Iris pigment epithelial cell (primary cell): ENCODE measurements at regions not wholly inside any gene's neighbourhood (a gene's known extent, or its start where the extent isn't known, plus 50 kb on each side); places are given as distances from the start of the nearest gene placed in this dataset.

ENCODE experiments used
- DNase-seq: peaks from one replicate; pipeline ENCODE4 v3.0.0-alpha.2; 2011; ENCODE audit warnings: low read depth

- no peak for DNase-seq
Measured at GRCh38 chr1:5750186-5751162, 241.8 kb downstream of the NPHP4 start.

DNA sequence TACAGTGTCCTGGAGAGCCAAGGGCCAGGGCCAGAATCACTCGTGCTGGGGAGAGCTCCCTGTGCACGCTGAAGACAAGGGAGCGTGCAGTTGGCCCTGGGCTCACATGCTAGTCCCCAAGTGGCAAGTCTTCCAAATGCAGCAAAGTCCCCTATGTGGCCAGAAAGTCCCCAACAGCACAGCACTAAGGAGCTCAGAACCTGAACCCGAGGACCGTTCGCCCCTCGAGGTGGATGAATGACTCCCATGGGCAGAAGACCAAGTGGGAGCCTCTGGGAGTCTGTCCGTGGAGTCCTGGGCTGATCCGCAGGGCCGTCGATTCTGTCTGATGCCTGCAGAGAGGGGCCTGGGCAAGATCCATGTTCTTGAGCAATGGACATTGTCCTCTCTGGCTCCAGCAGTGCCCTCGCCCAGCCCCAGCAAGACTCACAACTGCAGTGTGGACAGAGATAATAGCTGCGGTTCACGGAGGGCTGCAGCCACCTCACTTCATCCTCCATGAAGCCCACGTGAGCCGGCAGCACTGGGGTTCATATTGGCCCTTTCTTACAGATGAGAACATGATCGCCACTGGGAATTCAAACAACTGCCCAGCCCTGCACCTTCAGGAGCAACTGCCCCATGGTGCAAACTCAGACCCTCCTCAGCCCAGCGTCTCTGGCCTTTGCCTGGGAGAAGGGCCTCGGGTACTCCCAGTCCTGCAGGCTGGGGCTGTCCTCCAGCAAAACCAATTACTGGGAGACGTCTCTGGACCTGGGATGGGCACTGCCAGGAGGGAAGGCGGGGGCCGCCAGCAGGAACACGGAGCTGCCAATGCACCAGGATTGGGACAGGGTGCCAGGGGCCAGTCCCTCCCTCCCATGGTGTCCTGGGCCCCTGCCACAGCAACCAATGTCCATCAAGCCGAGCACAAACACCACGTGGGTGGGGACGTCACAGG, 243.7 kb downstream of the NPHP4 start:
- DNase-seq: no peak

DNA sequence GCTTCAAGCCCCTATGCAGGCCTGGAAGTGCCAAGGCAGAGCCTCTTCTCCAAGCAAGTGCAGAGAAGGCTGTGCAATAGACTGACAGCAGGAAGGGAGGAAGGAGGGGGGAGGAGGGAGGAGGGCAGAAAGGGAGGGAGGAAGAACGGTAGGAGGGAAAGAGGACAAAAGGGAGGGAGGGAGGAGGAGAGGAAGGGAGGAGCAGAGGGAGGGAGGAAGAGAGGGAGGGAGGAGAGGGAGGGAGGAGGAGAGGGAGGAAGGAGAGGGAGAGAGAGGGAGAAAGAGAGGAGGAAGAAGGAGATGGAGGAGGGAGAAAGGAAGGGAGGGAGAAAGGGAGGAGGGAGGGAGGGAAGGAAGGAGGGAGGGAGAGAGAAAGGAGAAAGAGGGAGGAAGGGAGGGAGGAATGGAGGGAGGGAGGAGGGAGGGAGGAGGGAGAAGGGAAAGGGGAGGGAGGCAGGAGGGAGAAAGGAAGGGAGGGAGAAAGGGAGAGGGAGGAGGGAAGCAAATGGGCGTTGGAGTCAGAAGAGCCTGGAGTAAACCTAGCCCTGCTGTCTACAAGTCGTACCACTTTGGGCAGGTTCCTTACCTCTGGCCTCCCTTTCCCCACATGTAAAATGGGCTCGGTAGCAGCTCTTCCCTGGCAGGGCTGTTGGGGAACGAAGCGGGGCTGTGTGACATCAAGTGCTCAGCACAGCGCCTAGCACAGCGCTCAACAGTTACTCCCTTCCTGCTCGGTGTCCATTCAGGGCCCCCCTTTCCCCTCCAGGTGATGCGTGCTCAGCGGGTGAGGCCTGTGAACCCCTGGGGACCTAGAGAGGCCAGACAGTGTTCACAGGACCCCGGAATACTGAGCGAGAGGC, 244.6 kb downstream of the NPHP4 start:
- no peak for DNase-seq

- DNase-seq: no peak
Measured at GRCh38 chr1:5746611-5747425, 245.4 kb downstream of the NPHP4 start.

DNA sequence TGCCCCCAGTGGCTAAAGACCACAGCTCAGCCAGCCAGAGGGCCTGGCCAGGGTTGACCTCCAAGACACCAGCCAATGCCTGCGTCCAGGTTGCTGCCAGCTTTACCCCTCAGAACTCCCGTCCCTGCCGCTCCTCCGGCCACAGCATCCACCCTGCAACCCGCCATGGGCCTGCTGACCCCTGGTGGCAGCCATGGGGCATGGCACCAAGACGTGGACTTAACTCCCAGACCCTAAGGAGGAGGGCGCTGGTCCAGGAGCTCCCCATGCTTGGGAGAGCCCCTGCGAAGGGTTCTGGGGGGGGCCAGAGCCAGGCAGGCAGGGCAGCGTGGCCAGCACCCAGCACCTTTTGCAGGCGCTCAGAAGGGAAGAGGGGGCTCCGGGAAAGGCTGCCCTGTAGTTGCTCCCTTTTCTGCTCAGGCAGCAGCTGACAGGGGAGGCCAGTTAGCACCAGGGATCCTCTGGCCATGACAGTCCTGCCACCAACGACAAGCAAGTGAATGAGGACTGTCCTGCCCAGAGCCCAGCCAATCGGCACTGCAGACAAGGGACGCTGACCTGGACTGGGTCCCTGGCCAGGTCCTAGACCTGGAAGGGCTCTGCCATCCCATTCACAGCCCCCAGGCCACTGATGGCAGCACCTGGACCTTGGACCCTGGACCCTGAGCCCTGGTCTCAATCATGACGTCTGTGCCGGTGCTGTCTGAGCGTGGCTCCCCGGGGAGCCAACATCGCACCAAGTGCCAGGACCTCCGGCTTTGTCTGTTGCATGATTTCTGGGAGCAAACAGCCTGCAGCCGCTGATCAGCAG, 246.2 kb downstream of the NPHP4 start:
- DNase-seq: peak; percentile 59

DNA sequence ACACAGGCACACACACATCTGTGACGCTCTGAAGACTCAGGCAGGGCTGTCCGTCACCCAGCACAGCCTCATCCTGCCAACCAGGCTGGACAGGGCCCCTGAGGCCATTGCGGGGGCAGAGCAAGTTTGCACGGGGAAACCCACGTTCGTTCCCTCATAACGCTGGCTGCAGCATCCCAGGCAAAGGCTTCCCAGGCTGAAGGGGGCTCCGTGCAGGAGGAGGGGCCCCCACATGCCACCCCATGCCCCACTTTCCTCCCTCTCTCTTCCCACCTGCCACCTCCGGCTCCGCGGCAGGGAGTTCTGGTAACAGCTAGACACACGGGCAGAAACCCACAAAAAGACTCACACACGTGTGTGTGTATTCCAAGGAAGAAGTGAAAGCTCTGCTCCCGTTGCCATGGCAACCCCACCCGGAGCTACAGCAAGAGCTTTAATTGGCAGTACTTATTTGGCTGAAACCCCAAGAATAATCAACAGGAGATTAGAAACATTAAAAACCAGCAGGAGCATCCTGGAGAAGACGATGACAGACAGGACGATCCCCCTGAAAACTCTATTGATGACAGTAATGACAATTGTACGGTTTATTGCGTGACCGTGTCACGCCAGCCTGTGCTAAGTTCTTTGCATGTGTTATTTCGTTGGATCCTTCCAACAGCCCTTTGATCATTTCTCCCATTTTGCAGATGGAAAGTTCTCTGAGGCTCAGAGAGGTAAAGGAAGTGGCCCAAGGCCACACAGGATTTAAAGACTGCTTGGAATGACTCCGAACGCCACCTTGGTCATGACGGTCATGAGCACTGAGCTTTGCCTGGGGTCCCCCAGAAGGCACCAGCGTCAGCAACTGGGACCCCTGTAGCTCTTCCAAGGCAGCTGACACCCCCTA, 247.1 kb downstream of the NPHP4 start:
- DNase-seq: no peak

- DNase-seq: no peak
Measured at GRCh38 chr1:5744341-5744740, 247.9 kb downstream of the NPHP4 start.

DNA sequence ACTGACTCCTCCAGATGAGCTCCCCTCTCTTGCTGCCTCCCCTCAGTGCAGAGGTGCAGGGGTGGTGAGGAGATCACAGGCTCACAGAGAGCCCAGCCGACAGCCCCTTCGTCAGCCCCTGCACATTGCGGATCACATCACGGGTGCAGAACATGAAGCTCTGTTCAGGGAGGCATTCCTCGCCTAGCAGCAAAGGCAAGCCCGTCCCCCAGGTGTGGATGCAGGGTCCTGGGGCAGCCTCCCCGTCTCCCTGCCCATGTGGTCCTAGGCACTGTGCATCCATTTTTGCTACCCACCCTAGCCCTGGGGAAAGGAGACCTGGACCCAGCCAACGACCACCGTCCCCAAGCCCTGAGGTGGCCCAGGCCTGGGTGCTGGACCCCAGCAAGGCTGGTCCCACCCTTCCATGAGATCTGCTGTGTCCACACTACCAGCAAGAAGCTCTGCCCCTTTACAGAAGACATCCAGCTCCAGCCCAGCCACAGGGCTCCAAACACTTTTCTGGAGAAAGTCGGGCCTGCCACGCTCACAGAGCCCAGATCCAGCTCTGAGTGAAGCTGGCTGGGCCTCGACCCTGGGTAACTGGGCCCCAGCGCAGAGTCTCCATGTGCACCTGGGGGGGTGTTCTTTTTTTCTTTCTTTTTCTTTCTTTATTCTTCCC, 248.7 kb downstream of the NPHP4 start:
- DNase-seq: no peak

DNA sequence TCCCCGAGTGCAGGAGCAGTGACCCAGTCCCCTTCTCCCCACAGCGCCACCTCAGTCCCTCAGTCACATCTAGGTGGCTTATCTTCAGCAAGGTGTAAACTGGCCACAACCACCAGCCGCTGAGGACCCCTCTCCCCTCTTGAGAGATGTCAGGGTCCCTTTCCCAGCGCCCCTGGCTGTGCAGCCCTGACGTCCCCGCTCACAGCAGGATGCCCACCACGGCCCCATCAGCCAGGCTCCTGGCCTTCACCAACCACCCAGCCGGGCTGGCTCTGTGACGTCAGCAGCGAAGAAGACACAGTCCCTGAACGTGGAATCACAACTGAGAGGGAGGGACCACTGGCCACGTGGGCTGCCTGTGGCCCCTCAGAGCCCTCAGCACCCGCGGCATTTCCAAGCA, 249.4 kb downstream of the NPHP4 start:
- no peak for DNase-seq

- no peak for DNase-seq
Measured at GRCh38 chr1:5742032-5742431, 250.2 kb downstream of the NPHP4 start.

- no peak for DNase-seq
Measured at GRCh38 chr1:5740865-5741860, 251.1 kb downstream of the NPHP4 start.

DNA sequence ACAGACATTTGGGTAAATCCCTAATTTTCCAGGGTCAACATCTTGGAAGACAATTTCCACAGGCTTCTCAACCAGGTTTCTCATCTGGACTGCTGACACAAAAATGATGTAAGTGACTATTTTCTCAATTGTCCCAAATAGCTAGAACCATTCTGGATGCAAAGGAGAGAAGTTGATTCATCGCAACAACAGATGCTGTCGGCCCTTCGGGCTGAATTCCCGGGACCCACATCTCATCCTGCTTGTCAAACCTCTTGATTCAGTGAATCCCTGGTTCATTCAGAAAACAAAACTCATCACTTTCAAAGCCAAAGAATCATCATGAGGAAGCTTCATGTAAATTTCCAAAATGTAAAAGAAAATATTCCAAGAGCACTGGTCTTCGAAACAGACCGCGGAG, 251.8 kb downstream of the NPHP4 start:
- DNase-seq: no peak

DNA sequence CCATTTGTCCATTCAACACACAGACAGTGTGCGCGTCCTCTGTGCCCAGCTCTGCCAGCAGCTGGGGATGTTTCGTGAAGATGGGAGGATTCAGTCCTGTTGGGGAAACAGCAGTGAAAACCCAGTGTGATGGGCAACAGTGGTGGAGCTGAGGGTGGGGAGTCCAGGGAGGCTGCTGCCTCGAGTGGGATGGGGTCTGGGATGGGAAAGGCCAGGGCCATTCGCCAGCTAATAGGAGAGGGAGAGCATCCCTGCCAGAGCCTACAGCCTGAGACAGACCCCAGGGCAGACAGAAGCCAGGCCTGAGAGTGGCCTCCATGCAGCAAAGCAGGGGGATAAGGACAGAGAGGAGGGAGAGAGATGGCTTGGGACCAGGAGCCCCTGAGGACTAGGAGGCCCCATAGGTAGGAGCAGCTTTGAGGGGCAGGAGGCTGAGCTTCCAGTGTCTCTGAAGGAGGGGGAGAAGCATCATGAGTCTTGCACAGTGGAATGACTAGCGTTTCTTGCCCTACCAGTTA, 252.6 kb downstream of the NPHP4 start:
- no peak for DNase-seq

GRCh38 chr1:5738911-5739462, 253.2 kb downstream of the NPHP4 start:
- DNase-seq: no peak

DNA sequence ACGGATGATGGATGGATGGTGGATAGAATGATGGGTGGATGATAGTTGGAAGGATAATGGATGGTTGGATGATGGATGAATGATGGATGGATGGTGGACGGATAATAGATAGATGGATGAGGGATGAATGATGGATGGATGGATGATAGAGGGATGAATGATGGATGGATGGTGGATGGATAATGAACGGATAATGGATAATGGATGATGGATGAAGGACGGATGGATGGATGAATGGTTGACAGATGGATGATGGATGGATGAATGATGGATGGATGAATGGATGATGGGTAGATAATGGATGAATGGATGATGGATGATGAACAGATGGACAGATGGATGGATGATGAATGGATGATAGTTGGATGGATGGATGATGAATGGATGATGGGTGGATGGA, 255.1 kb downstream of the NPHP4 start:
- DNase-seq: no peak

DNA sequence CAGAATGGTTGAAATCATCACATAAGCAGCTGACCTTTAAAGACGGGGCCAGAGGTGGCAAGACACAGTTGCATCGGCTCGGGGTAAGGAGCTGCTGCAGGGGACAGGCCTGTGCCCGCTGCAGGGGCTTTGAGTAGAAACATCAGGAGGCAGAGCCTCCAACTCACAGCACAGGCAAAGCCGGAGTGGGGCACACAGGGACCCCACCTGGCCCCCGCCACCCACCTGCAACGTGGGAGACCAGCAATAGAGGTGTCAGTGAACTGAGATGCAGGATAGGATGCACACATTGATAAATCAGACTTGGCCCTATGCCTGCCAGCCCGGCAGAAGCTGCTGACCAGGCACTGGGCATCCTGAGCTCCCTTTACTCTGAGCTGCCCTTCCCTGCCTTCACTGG, 257.2 kb downstream of the NPHP4 start:
- no peak for DNase-seq

DNA sequence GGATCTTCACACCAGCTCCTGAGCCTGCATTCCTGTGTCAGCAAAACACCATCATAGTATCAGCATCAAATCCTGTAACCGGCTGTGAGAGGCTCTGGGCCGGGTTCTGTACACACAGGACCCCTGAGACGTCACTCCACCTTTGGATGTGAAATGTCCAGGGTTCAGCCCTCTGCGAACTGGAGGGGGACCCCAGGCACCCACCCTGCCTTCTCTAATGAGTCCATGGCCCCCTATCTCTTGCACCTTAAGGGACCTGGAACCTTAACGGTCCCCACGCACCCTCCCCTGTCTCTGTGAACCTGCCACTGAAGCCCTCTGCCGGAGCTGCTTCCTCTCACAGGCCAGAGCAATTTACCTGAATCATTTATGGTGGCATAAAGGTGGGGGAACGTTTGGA, 257.8 kb downstream of the NPHP4 start:
- no peak for DNase-seq
